Caco-2 (cell line): ENCODE measurements at regions not wholly inside any gene's neighbourhood (a gene's known extent, or its start where the extent isn't known, plus 50 kb on each side); places are given as distances from the start of the nearest gene placed in this dataset.

ENCODE experiments used
- BruUV-seq: library from RNA; stranded (reverse); fragments of 400-500 nt; replicated peaks from 2 replicates; lab custom pipeline; 2021; lab: Mats Ljungman, UMichigan
- CTCF ChIA-PET: fragments of 300-600 bp; sonication (Branson Sonifier 250); formaldehyde crosslinking; loops from one replicate; lab custom pipeline; 2022; ENCODE audit warnings: antibody characterized with exemption; lab: Charles Lee
- POLR2A ChIA-PET: fragments of 300-600 bp; sonication (Branson Sonifier 250); formaldehyde crosslinking; loops from one replicate; lab custom pipeline; 2022; ENCODE audit warnings: antibody characterized with exemption; lab: Charles Lee
- DNase-seq, 2 experiments: peaks; one replicate each; pipeline versions ENCODE4 v3.0.0 to v3.0.0-alpha.2; 2020 to 2022
- H3K27me3 ChIP-seq: replicated peaks from 2 replicates; pipeline ENCODE4 v1.6.0; 2011; ENCODE audit warnings: low read length; ENCODE audit not compliant: control insufficient read depth, insufficient read depth
- H3K36me3 ChIP-seq: 2 replicates; pipeline ENCODE4 v1.5.1; 2011; ENCODE audit warnings: low read length; ENCODE audit not compliant: control insufficient read depth, insufficient read depth
- H3K4me1 ChIP-seq: fragments of 250-450 bp; sonication (Bioruptor Pico); 2 replicates; pipeline ENCODE4 v1.5.1; 2020; ENCODE audit warnings: mild to moderate bottlenecking
- H3K4me3 ChIP-seq: 2 replicates; pipeline ENCODE4 v1.5.1; 2011; ENCODE audit warnings: low read depth, mild to moderate bottlenecking, control low read depth, low read length
- H3K9me3 ChIP-seq: fragments of 250-450 bp; sonication (Bioruptor Pico); 2 replicates; pipeline ENCODE4 v1.5.1; 2020; ENCODE audit warnings: mild to moderate bottlenecking, moderate library complexity
- H3K27ac Mint-ChIP-seq: one replicate; pipeline ENCODE4 v1.8.0; 2022; ENCODE audit warnings: mixed read lengths; ENCODE audit not compliant: unreplicated experiment
- H3K27me3 Mint-ChIP-seq: one replicate; pipeline ENCODE4 v1.8.0; 2022; ENCODE audit warnings: mixed read lengths; ENCODE audit not compliant: insufficient read depth, unreplicated experiment
- H3K36me3 Mint-ChIP-seq: one replicate; pipeline ENCODE4 v1.8.0; 2022; ENCODE audit warnings: mild to moderate bottlenecking, mixed read lengths; ENCODE audit not compliant: insufficient read depth, unreplicated experiment
- H3K4me1 Mint-ChIP-seq: one replicate; pipeline ENCODE4 v1.8.0; 2022; ENCODE audit warnings: low read depth, mixed read lengths; ENCODE audit not compliant: unreplicated experiment
- H3K4me3 Mint-ChIP-seq: one replicate; pipeline ENCODE4 v1.8.0; 2022; ENCODE audit warnings: mild to moderate bottlenecking, moderate library complexity, mixed read lengths; ENCODE audit not compliant: unreplicated experiment
- H3K9me3 Mint-ChIP-seq: one replicate; pipeline ENCODE4 v1.8.0; 2022; ENCODE audit warnings: mixed read lengths; ENCODE audit not compliant: unreplicated experiment
- CTCF ChIP-seq, 2 experiments: fragments of 200-600 bp in 1 of 2; IDR thresholded peaks; 1 replicate in 1 of 2; 2 replicates in 1 of 2; pipeline versions ENCODE4 v1.5.1 to v1.8.0; 2011 to 2022; ENCODE audit warnings: antibody characterized with exemption in 1 of 2, control low read depth in 1 of 2, inconsistent platforms in 1 of 2, low read depth in 1 of 2, low read length in 1 of 2, mild to moderate bottlenecking in 1 of 2, moderate library complexity in 1 of 2; ENCODE audit not compliant: insufficient read depth in 1 of 2, severe bottlenecking in 1 of 2, unreplicated experiment in 1 of 2
- intact Hi-C: fragments of 100-400 bp; cut with micrococcal nuclease; formaldehyde crosslinking; loops from one replicate; pipeline ENCODE4 v1.10.0; 2022; ENCODE audit not compliant: unreplicated experiment

GRCh38 chr2:60149176-60149575 lies 404.3 kb downstream of the BCL11A start:
- Histone ChIP-seq H3K4me1 (no peaks in the 10 kb centered on the region), H3K36me3 (no peaks in the 10 kb centered on the region), H3K27me3 (no peaks in the 10 kb centered on the region), H3K9me3 (peaks cover 8% of the 10 kb centered on the region), H3K4me3 (no peak overlapping the region)
- no peak for DNase-seq
- no peaks in the 10 kb centered on the region for H3K36me3 Mint-ChIP-seq
- no TSS peak for BruUV-seq
- no peaks in the 10 kb centered on the region for H3K9me3 Mint-ChIP-seq
- intact Hi-C loops: no loop called here
- no peak overlapping the region for H3K27ac Mint-ChIP-seq
- H3K4me1 Mint-ChIP-seq: no peaks in the 10 kb centered on the region
- no peaks in the 10 kb centered on the region for H3K27me3 Mint-ChIP-seq
- no peak overlapping the region for H3K4me3 Mint-ChIP-seq
- ChIA-PET CTCF (no interaction called here), POLR2A (no interaction called here)
- no peak for TF ChIP-seq CTCF (IDR thresholded peaks at IDR 0.05; ENCODE audit: insufficient read depth in 1 of 2, low read depth in 1 of 2, low read length in 1 of 2, severe bottlenecking in 1 of 2, unreplicated experiment in 1 of 2)

- no peaks in the 10 kb centered on the region for H3K36me3 ChIP-seq
- Mint-ChIP-seq H3K27me3 (no peaks in the 10 kb centered on the region), H3K36me3 (no peaks in the 10 kb centered on the region), H3K9me3 (no peaks in the 10 kb centered on the region), H3K27ac (no peak overlapping the region), H3K4me1 (no peaks in the 10 kb centered on the region), H3K4me3 (no peak overlapping the region)
- TF ChIP-seq CTCF (IDR thresholded peaks at IDR 0.05; ENCODE audit: insufficient read depth in 1 of 2, low read depth in 1 of 2, low read length in 1 of 2, severe bottlenecking in 1 of 2, unreplicated experiment in 1 of 2): no peak
- ChIA-PET CTCF (no interaction called here), POLR2A (no interaction called here)
- DNase-seq: no peak
- peaks cover 8% of the 10 kb centered on the region for H3K9me3 ChIP-seq
- BruUV-seq: no TSS peak
- intact Hi-C loops: no loop called here
- H3K27me3 ChIP-seq: no peaks in the 10 kb centered on the region
- no peaks in the 10 kb centered on the region for H3K4me1 ChIP-seq
- no peak overlapping the region for H3K4me3 ChIP-seq
Measured at GRCh38 chr2:60148716-60149115, 404.7 kb downstream of the BCL11A start.

- Histone ChIP-seq H3K4me1 (no peaks in the 10 kb centered on the region), H3K27me3 (no peaks in the 10 kb centered on the region), H3K4me3 (no peak overlapping the region), H3K36me3 (no peaks in the 10 kb centered on the region), H3K9me3 (peaks cover 8% of the 10 kb centered on the region)
- ChIA-PET POLR2A (no interaction called here), CTCF (no interaction called here)
- H3K27me3 Mint-ChIP-seq: no peaks in the 10 kb centered on the region
- H3K9me3 Mint-ChIP-seq: peaks cover 12% of the 10 kb centered on the region
- no peaks in the 10 kb centered on the region for H3K4me1 Mint-ChIP-seq
- no peaks in the 10 kb centered on the region for H3K36me3 Mint-ChIP-seq
- no TSS peak for BruUV-seq
- intact Hi-C loops: no loop called here
- TF ChIP-seq CTCF (IDR thresholded peaks at IDR 0.05; ENCODE audit: insufficient read depth in 1 of 2, low read depth in 1 of 2, low read length in 1 of 2, severe bottlenecking in 1 of 2, unreplicated experiment in 1 of 2): no peak
- no peak overlapping the region for H3K27ac Mint-ChIP-seq
- no peak overlapping the region for H3K4me3 Mint-ChIP-seq
- DNase-seq: no peak
Measured at GRCh38 chr2:60140185-60140584, 413.3 kb downstream of the BCL11A start.
